Esophagus squamous epithelium (tissue), 4 donors: ENCODE measurements at regions not wholly inside any gene's neighbourhood (a gene's known extent, or its start where the extent isn't known, plus 50 kb on each side); places are given as distances from the start of the nearest gene placed in this dataset.

Source experiments
- CTCF ChIP-seq, 6 experiments: fragments of 450-650 bp in 4 of 6; fragments of 200-600 bp in 2 of 6; sonication (generic) in 2 of 6; IDR thresholded peaks; one replicate each; pipeline ENCODE4 v1.5.1; 2016 to 2019; ENCODE audit warnings: antibody characterized with exemption in 6 of 6, mild to moderate bottlenecking in 4 of 6, moderate library complexity in 4 of 6
- POLR2A ChIP-seq, 4 donors: fragments of 450-650 bp; IDR thresholded peaks; one replicate each; pipeline ENCODE4 v1.6.1; 2017; ENCODE audit warnings: antibody characterized with exemption in 4 of 4, mild to moderate bottlenecking in 4 of 4, moderate library complexity in 3 of 4

- no peak for TF ChIP-seq CTCF (IDR thresholded peaks at IDR 0.05)
- TF ChIP-seq POLR2A (IDR thresholded peaks at IDR 0.05), result no peak
Observed at GRCh38 chr2:146227152-146228019, 1617.4 kb upstream of the ACVR2A start.
